K562 (cell line): ENCODE measurements at regions not wholly inside any gene's neighbourhood (a gene's known extent, or its start where the extent isn't known, plus 50 kb on each side); places are given as distances from the start of the nearest gene placed in this dataset.

ENCODE experiments used
- HDAC1 ChIP-seq, 2 experiments: fragments of 450-650 bp; IDR thresholded peaks; 2 replicates each; pipeline ENCODE4 v1.6.1; 2016 to 2017; ENCODE audit warnings: inconsistent platforms in 1 of 2, mild to moderate bottlenecking in 1 of 2, moderate library complexity in 1 of 2
- TF ChIP-seq, protein P1 (sequence below), 3 experiments: IDR thresholded peaks in 2 of 3; conservative IDR thresholded peaks in 1 of 3; 2 replicates each; pipeline ENCODE4 v1.5.1; 2011 to 2012; ENCODE audit warnings: low read length in 3 of 3, mild to moderate bottlenecking in 3 of 3, control low read depth in 2 of 3, improper control_type of control experiment in 1 of 3, inconsistent platforms in 1 of 3, low read depth in 1 of 3, mixed read lengths in 1 of 3, moderate library complexity in 1 of 3; ENCODE audit not compliant: insufficient read depth in 2 of 3
- TF ChIP-seq, protein P2 (sequence below): fragments of 450-650 bp; IDR thresholded peaks from 2 replicates; pipeline ENCODE4 v1.6.1; 2018; ENCODE audit warnings: mild to moderate bottlenecking, low read depth; ENCODE audit not compliant: partially characterized antibody

DNA sequence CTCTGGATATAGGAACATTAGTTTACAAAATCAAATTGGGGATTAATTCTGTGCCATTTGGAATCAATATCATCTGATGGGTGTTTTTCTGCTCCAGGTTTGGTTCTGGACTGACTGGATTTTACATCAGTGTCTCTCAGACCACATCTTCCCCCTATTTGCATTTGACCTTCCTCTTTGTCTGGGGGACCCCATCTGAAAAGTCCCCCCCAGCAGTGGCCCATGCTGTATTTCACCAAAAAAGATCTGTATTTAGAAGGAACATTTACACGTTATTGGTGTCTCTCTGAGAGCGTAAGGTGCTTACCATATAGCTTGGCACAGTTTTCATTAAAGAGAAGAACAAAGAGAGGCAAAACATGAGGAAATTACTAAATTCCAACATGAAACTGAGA lies 215.6 kb upstream of the CLINT1 start:
- TF ChIP-seq, protein P1, sequence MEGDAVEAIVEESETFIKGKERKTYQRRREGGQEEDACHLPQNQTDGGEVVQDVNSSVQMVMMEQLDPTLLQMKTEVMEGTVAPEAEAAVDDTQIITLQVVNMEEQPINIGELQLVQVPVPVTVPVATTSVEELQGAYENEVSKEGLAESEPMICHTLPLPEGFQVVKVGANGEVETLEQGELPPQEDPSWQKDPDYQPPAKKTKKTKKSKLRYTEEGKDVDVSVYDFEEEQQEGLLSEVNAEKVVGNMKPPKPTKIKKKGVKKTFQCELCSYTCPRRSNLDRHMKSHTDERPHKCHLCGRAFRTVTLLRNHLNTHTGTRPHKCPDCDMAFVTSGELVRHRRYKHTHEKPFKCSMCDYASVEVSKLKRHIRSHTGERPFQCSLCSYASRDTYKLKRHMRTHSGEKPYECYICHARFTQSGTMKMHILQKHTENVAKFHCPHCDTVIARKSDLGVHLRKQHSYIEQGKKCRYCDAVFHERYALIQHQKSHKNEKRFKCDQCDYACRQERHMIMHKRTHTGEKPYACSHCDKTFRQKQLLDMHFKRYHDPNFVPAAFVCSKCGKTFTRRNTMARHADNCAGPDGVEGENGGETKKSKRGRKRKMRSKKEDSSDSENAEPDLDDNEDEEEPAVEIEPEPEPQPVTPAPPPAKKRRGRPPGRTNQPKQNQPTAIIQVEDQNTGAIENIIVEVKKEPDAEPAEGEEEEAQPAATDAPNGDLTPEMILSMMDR (IDR thresholded peaks at IDR 0.05 in 2 of 3, conservative IDR thresholded peaks at IDR 0.05 in 1 of 3; ENCODE audit: insufficient read depth in 2 of 3, low read depth in 1 of 3, low read length in 3 of 3) = no peak
- no peak for TF ChIP-seq HDAC1 (IDR thresholded peaks at IDR 0.05)
- TF ChIP-seq, protein P2, sequence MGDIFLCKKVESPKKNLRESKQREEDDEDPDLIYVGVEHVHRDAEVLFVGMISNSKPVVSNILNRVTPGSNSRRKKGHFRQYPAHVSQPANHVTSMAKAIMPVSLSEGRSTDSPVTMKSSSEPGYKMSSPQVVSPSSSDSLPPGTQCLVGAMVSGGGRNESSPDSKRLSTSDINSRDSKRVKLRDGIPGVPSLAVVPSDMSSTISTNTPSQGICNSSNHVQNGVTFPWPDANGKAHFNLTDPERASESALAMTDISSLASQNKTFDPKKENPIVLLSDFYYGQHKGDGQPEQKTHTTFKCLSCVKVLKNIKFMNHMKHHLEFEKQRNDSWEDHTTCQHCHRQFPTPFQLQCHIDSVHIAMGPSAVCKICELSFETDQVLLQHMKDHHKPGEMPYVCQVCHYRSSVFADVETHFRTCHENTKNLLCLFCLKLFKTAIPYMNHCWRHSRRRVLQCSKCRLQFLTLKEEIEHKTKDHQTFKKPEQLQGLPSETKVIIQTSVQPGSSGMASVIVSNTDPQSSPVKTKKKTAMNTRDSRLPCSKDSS = no peak
